Skeletal muscle satellite cell (primary cell): ENCODE measurements at regions not wholly inside any gene's neighbourhood (a gene's known extent, or its start where the extent isn't known, plus 50 kb on each side); places are given as distances from the start of the nearest gene placed in this dataset.

Experiments used
- H3K27me3 ChIP-seq: 2 replicates; pipeline ENCODE4 v1.7.0; 2013; ENCODE audit warnings: low read length; ENCODE audit not compliant: control insufficient read depth, insufficient read depth
- H3K36me3 ChIP-seq: 2 replicates; pipeline ENCODE4 v1.7.0; 2013; ENCODE audit warnings: mild to moderate bottlenecking, control low read depth, low read length; ENCODE audit not compliant: insufficient read depth
- H3K4me1 ChIP-seq: 2 replicates; pipeline ENCODE4 v1.7.0; 2013; ENCODE audit warnings: low read length; ENCODE audit not compliant: control insufficient read depth, insufficient read depth
- H3K4me2 ChIP-seq: 2 replicates; pipeline ENCODE4 v1.7.0; 2013; ENCODE audit warnings: mild to moderate bottlenecking, low read length
- H3K4me3 ChIP-seq: 2 replicates; pipeline ENCODE4 v1.7.0; 2013; ENCODE audit warnings: low read length
- H3K9ac ChIP-seq: 2 replicates; pipeline ENCODE4 v1.7.0; 2013; ENCODE audit warnings: mild to moderate bottlenecking, low read depth, low read length, moderate library complexity
- H3K9me3 ChIP-seq: replicated peaks from 2 replicates; pipeline ENCODE4 v1.7.0; 2013; ENCODE audit warnings: mild to moderate bottlenecking, control low read depth, low read length

- no peak overlapping the region for H3K9ac ChIP-seq
- H3K4me2 ChIP-seq: no peak overlapping the region
- H3K36me3 ChIP-seq: no peaks in the 10 kb centered on the region
- no peaks in the 10 kb centered on the region for H3K27me3 ChIP-seq
- H3K4me3 ChIP-seq: no peak overlapping the region
- no peaks in the 10 kb centered on the region for H3K9me3 ChIP-seq
- H3K4me1 ChIP-seq: no peaks in the 10 kb centered on the region
Measured at GRCh38 chr10:34032564-34032963, 698.1 kb upstream of the NRP1 start.

GRCh38 chr10:34031400-34031799 is 696.9 kb upstream of the NRP1 start:
- no peaks in the 10 kb centered on the region for H3K36me3 ChIP-seq
- no peaks in the 10 kb centered on the region for H3K9me3 ChIP-seq
- H3K27me3 ChIP-seq: no peaks in the 10 kb centered on the region
- no peak overlapping the region for H3K4me2 ChIP-seq
- H3K9ac ChIP-seq: no peak overlapping the region
- no peaks in the 10 kb centered on the region for H3K4me1 ChIP-seq
- no peak overlapping the region for H3K4me3 ChIP-seq

- Histone ChIP-seq H3K4me2 (no peak overlapping the region), H3K27me3 (no peaks in the 10 kb centered on the region), H3K4me3 (no peak overlapping the region), H3K36me3 (no peaks in the 10 kb centered on the region), H3K9ac (no peak overlapping the region), H3K9me3 (no peaks in the 10 kb centered on the region), H3K4me1 (no peaks in the 10 kb centered on the region)
Measured at GRCh38 chr10:34029455-34029854, 695.0 kb upstream of the NRP1 start.

GRCh38 chr10:34028936-34029335 is 694.5 kb upstream of the NRP1 start:
- H3K4me3 ChIP-seq: no peak overlapping the region
- no peaks in the 10 kb centered on the region for H3K9me3 ChIP-seq
- H3K9ac ChIP-seq: no peak overlapping the region
- H3K27me3 ChIP-seq: no peaks in the 10 kb centered on the region
- no peaks in the 10 kb centered on the region for H3K4me1 ChIP-seq
- no peak overlapping the region for H3K4me2 ChIP-seq
- H3K36me3 ChIP-seq: no peaks in the 10 kb centered on the region

- no peaks in the 10 kb centered on the region for H3K4me1 ChIP-seq
- no peaks in the 10 kb centered on the region for H3K36me3 ChIP-seq
- H3K4me3 ChIP-seq: no peak overlapping the region
- H3K4me2 ChIP-seq: no peak overlapping the region
- no peaks in the 10 kb centered on the region for H3K27me3 ChIP-seq
- H3K9me3 ChIP-seq: no peaks in the 10 kb centered on the region
- H3K9ac ChIP-seq: no peak overlapping the region
Measured at GRCh38 chr10:34024693-34025425, 690.4 kb upstream of the NRP1 start.

GRCh38 chr10:34024282-34024681 is 689.8 kb upstream of the NRP1 start:
- no peaks in the 10 kb centered on the region for H3K9me3 ChIP-seq
- no peaks in the 10 kb centered on the region for H3K27me3 ChIP-seq
- H3K4me2 ChIP-seq: no peak overlapping the region
- no peak overlapping the region for H3K9ac ChIP-seq
- no peaks in the 10 kb centered on the region for H3K4me1 ChIP-seq
- no peaks in the 10 kb centered on the region for H3K36me3 ChIP-seq
- no peak overlapping the region for H3K4me3 ChIP-seq

GRCh38 chr10:34022195-34022594 is 687.7 kb upstream of the NRP1 start:
- Histone ChIP-seq H3K9ac (no peak overlapping the region), H3K4me2 (no peak overlapping the region), H3K4me1 (no peaks in the 10 kb centered on the region), H3K27me3 (no peaks in the 10 kb centered on the region), H3K4me3 (no peak overlapping the region), H3K9me3 (no peaks in the 10 kb centered on the region), H3K36me3 (no peaks in the 10 kb centered on the region)

GRCh38 chr10:34018784-34019183 is 684.3 kb upstream of the NRP1 start:
- no peaks in the 10 kb centered on the region for H3K36me3 ChIP-seq
- H3K4me2 ChIP-seq: no peak overlapping the region
- no peak overlapping the region for H3K4me3 ChIP-seq
- no peak overlapping the region for H3K9ac ChIP-seq
- H3K27me3 ChIP-seq: no peaks in the 10 kb centered on the region
- no peaks in the 10 kb centered on the region for H3K4me1 ChIP-seq
- no peaks in the 10 kb centered on the region for H3K9me3 ChIP-seq

- Histone ChIP-seq H3K4me1 (no peaks in the 10 kb centered on the region), H3K4me2 (no peak overlapping the region), H3K4me3 (no peak overlapping the region), H3K9ac (no peak overlapping the region), H3K9me3 (no peaks in the 10 kb centered on the region), H3K27me3 (peaks cover 2% of the 10 kb centered on the region), H3K36me3 (no peaks in the 10 kb centered on the region)
Measured at GRCh38 chr10:34018129-34018528, 683.7 kb upstream of the NRP1 start.

GRCh38 chr10:34017281-34017680 is 682.8 kb upstream of the NRP1 start:
- Histone ChIP-seq H3K9me3 (no peaks in the 10 kb centered on the region), H3K4me3 (no peak overlapping the region), H3K27me3 (peaks cover 4% of the 10 kb centered on the region), H3K4me1 (no peaks in the 10 kb centered on the region), H3K9ac (no peak overlapping the region), H3K4me2 (no peak overlapping the region), H3K36me3 (no peaks in the 10 kb centered on the region)

GRCh38 chr10:34016576-34016975 is 682.1 kb upstream of the NRP1 start:
- H3K36me3 ChIP-seq: no peaks in the 10 kb centered on the region
- no peak overlapping the region for H3K4me3 ChIP-seq
- peaks cover 4% of the 10 kb centered on the region for H3K27me3 ChIP-seq

GRCh38 chr10:34015700-34016099 is 681.2 kb upstream of the NRP1 start:
- Histone ChIP-seq H3K9me3 (no peaks in the 10 kb centered on the region), H3K9ac (no peak overlapping the region), H3K36me3 (no peaks in the 10 kb centered on the region), H3K4me3 (no peak overlapping the region), H3K4me2 (no peak overlapping the region), H3K4me1 (no peaks in the 10 kb centered on the region), H3K27me3 (peaks cover 4% of the 10 kb centered on the region)

More at GRCh38 chr10:34016576-34016975, 682.1 kb upstream of the NRP1 start:
- Histone ChIP-seq H3K9me3 (no peaks in the 10 kb centered on the region), H3K9ac (no peak overlapping the region), H3K4me1 (no peaks in the 10 kb centered on the region), H3K4me2 (no peak overlapping the region)
